HCT116 (cell line): ENCODE measurements at regions not wholly inside any gene's neighbourhood (a gene's known extent, or its start where the extent isn't known, plus 50 kb on each side); places are given as distances from the start of the nearest gene placed in this dataset.

Experiments used
- CTCF ChIP-seq, 3 experiments: fragments of 200-600 bp in 1 of 3; sonication (generic) in 1 of 3; IDR thresholded peaks in 2 of 3; conservative IDR thresholded peaks in 1 of 3; 2 replicates each; pipeline ENCODE4 v1.5.1; 2012 to 2017; ENCODE audit warnings: low read depth in 2 of 3, low read length in 2 of 3, antibody characterized with exemption in 1 of 3, borderline replicate concordance in 1 of 3, control low read depth in 1 of 3, mild to moderate bottlenecking in 1 of 3, mixed read lengths in 1 of 3, mixed run types in 1 of 3, moderate library complexity in 1 of 3; ENCODE audit not compliant: insufficient read depth in 1 of 3
- ELF1 ChIP-seq: IDR thresholded peaks from 2 replicates; pipeline ENCODE4 v1.6.1; 2012; ENCODE audit warnings: low read depth, borderline replicate concordance
- MAX ChIP-seq: IDR thresholded peaks from 2 replicates; pipeline ENCODE4 v1.6.1; 2012
- POLR2A ChIP-seq: IDR thresholded peaks from 2 replicates; pipeline ENCODE4 v1.7.0; 2011; ENCODE audit warnings: borderline replicate concordance; ENCODE audit not compliant: insufficient read depth, insufficient read length; ENCODE audit errors: extremely low read depth
- POLR2AphosphoS5 ChIP-seq: IDR thresholded peaks from 2 replicates; pipeline ENCODE4 v1.6.1; 2011; ENCODE audit warnings: mild to moderate bottlenecking, low read depth, low read length, moderate library complexity
- YY1 ChIP-seq: IDR thresholded peaks from 2 replicates; pipeline ENCODE4 v1.6.1; 2011; ENCODE audit warnings: low read length, low read depth, moderate library complexity, mild to moderate bottlenecking; ENCODE audit not compliant: insufficient replicate concordance; ENCODE audit errors: extremely low read depth
- ZNF274 ChIP-seq: fragments of 200-500 bp; sonication (Bioruptor generic); IDR thresholded peaks from 2 replicates; pipeline ENCODE4 v1.6.1; 2014; ENCODE audit warnings: mild to moderate bottlenecking, low read depth, low read length, inconsistent platforms

GRCh38 chrX:7759830-7760229 lies 83.1 kb upstream of the VCX start:
- TF ChIP-seq CTCF (IDR thresholded peaks at IDR 0.05 in 2 of 3, conservative IDR thresholded peaks at IDR 0.05 in 1 of 3; ENCODE audit: borderline replicate concordance in 1 of 3, insufficient read depth in 1 of 3, low read depth in 2 of 3, low read length in 2 of 3) (no peak), YY1 (no peak), POLR2A (no peak), ELF1 (no peak), MAX (no peak), POLR2AphosphoS5 (no peak), ZNF274 (no peak)
